RWPE1 (cell line): ENCODE measurements at regions not wholly inside any gene's neighbourhood (a gene's known extent, or its start where the extent isn't known, plus 50 kb on each side); places are given as distances from the start of the nearest gene placed in this dataset.

Source experiments
- CTCF ChIA-PET: fragments of 350-600 bp; sonication (Branson Sonifier 250); formaldehyde crosslinking; extraction: SDS; loops from one replicate; lab custom pipeline; 2021; lab: Yijun Ruan, JAX
- POLR2A ChIA-PET: fragments of 400-600 bp; formaldehyde crosslinking; extraction: SDS; loops from one replicate; lab custom pipeline; 2020; ENCODE audit warnings: antibody characterized with exemption; ENCODE audit not compliant: low non-redundant PET; lab: Yijun Ruan, JAX
- DNase-seq: peaks from one replicate; pipeline ENCODE4 v3.0.0; 2012; ENCODE audit warnings: low spot score
- H3K27ac ChIP-seq: fragments of 450-650 bp; 2 replicates; pipeline ENCODE4 v1.5.1; 2017
- TF ChIP-seq, protein P1 (sequence below): fragments of 450-650 bp; conservative IDR thresholded peaks from 2 replicates; pipeline ENCODE4 v1.5.1; 2017; ENCODE audit warnings: low read depth, mild to moderate bottlenecking

DNA sequence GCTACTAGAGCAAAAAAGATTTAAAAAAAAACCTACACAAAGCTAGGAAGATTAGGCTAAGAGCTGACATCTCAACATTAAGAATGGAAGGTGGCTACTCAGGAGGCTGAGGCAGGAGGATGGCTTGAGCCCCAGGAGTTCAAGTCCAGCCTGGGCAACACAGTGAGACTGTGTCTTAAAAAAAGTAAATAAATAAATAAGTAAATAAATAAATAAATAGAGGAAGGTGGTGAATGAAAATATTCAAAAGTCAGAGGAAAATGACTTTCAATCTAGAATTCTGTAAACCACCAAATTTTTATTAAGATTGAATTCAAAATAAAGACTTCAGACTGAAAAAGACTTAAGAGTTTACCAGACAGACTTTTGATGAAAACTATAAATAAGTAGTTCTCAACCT, 50.9 kb upstream of the TMPRSS2 start:
- CTCF ChIA-PET, result no interaction called here

DNA sequence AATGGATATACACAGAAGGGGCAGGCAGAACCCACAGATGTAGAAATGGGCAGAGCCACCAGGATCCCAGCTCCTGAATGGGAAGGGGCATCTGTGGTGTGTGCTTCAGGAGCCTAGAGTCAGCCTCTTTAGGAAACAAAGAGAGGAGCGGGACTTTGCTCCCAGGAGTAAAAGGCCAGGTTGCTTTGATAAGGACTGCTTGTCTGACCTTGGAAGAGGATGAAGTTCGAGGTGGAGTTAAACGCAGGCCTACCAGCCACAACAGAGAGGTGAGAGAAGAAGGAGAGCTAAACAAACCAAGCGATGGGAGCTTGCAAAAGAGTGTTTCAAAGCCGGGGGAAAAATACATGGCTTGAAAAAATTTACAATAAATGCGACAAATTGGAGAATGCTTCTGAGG, 49.9 kb upstream of the TMPRSS2 start:
- ChIA-PET CTCF (no interaction called here), POLR2A (no interaction called here)
- H3K27ac ChIP-seq, result no peak overlapping the region
- TF ChIP-seq, protein P1, sequence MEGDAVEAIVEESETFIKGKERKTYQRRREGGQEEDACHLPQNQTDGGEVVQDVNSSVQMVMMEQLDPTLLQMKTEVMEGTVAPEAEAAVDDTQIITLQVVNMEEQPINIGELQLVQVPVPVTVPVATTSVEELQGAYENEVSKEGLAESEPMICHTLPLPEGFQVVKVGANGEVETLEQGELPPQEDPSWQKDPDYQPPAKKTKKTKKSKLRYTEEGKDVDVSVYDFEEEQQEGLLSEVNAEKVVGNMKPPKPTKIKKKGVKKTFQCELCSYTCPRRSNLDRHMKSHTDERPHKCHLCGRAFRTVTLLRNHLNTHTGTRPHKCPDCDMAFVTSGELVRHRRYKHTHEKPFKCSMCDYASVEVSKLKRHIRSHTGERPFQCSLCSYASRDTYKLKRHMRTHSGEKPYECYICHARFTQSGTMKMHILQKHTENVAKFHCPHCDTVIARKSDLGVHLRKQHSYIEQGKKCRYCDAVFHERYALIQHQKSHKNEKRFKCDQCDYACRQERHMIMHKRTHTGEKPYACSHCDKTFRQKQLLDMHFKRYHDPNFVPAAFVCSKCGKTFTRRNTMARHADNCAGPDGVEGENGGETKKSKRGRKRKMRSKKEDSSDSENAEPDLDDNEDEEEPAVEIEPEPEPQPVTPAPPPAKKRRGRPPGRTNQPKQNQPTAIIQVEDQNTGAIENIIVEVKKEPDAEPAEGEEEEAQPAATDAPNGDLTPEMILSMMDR, result no peak
- no peak for DNase-seq

More for the DNA sequence above, 50.9 kb upstream of the TMPRSS2 start:
- TF ChIP-seq, protein P1, result no peak
- DNase-seq, result no peak
- H3K27ac ChIP-seq, result no peak overlapping the region
- POLR2A ChIA-PET, result no interaction called here
